ENCODE measurements at regions not wholly inside any gene's neighbourhood (a gene's known extent, or its start where the extent isn't known, plus 50 kb on each side); places are given as distances from the start of the nearest gene placed in this dataset.

DNA sequence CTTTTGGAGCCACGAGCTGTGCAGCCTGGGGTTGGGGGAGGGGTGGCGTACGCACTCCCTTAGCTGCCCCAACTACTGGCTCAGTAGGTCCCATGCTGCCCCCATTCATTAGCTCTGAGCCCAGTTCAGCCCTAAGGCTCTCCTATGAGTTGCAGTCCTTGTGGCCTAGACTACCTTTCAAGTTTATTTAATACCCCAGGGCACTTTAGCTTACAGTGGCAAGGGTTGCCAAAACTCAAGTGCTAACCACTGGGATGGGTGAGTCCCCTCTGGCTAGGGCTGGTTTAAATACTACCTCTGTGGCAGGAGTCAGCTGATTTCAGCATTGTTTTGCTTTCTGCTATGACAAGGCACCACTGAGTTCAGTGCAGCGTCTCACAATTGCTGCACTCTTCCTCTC is 118.2 kb downstream of the ODF2L start:
- Histone ChIP-seq H3K4me1 (ENCODE audit: control insufficient read depth in 2 of 3, insufficient read depth in 2 of 3, low read depth in 1 of 3, low read length in 3 of 3) (no peaks in the 10 kb centered on the region), H3K4me3 (ENCODE audit: low read length in 3 of 3) (no peak overlapping the region), H3K9ac (ENCODE audit: low read length in 3 of 3) (no peak overlapping the region), H3K27ac (ENCODE audit: low read depth in 2 of 2, low read length in 2 of 2) (no peak overlapping the region), H3K36me3 (ENCODE audit: control insufficient read depth in 2 of 3, insufficient read depth in 3 of 3, low read length in 3 of 3) (no peaks in the 10 kb centered on the region), H3K9me3 (ENCODE audit: control insufficient read depth in 2 of 3, insufficient read depth in 1 of 3, low read length in 3 of 3) (no peaks in the 10 kb centered on the region), H3K27me3 (ENCODE audit: control insufficient read depth, insufficient read depth, low read length) (no peaks in the 10 kb centered on the region)
- FAIRE-seq (no peak), DNase-seq (no peak)
- intact Hi-C loops (cut with DNase I) = no loop called here
- TF ChIP-seq, protein P1, sequence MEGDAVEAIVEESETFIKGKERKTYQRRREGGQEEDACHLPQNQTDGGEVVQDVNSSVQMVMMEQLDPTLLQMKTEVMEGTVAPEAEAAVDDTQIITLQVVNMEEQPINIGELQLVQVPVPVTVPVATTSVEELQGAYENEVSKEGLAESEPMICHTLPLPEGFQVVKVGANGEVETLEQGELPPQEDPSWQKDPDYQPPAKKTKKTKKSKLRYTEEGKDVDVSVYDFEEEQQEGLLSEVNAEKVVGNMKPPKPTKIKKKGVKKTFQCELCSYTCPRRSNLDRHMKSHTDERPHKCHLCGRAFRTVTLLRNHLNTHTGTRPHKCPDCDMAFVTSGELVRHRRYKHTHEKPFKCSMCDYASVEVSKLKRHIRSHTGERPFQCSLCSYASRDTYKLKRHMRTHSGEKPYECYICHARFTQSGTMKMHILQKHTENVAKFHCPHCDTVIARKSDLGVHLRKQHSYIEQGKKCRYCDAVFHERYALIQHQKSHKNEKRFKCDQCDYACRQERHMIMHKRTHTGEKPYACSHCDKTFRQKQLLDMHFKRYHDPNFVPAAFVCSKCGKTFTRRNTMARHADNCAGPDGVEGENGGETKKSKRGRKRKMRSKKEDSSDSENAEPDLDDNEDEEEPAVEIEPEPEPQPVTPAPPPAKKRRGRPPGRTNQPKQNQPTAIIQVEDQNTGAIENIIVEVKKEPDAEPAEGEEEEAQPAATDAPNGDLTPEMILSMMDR (IDR thresholded peaks at IDR 0.05; ENCODE audit: borderline replicate concordance, extremely low read depth, insufficient read depth) = no peak

DNA sequence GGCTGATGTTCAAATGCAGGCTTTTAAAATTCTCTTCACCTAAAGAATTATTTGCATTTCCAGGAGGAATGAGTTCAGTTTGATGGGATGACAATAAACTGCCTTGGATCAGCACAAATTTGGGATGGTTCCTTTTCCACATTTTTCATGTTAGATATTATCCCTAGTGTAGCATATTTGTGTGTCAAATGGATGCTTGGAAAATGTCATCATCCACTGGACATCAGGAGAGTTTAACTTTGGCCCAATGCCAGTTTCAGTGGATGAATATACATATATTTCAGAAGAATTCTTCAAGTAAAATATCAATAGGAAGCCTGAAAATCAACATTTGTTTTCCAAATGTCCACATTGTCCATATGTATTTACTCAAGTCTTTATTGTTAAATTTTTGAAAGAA is 116.5 kb upstream of the COL24A1 start:
- intact Hi-C loops (cut with DNase I) = no loop called here
- Histone ChIP-seq H3K9ac (ENCODE audit: low read length in 3 of 3) (no peak overlapping the region), H3K9me3 (ENCODE audit: control insufficient read depth in 2 of 3, insufficient read depth in 1 of 3, low read length in 3 of 3) (no peaks in the 10 kb centered on the region), H3K27ac (ENCODE audit: low read depth in 2 of 2, low read length in 2 of 2) (no peak overlapping the region), H3K4me1 (ENCODE audit: control insufficient read depth in 2 of 3, insufficient read depth in 2 of 3, low read depth in 1 of 3, low read length in 3 of 3) (no peaks in the 10 kb centered on the region), H3K27me3 (ENCODE audit: control insufficient read depth, insufficient read depth, low read length) (no peaks in the 10 kb centered on the region), H3K36me3 (ENCODE audit: control insufficient read depth in 2 of 3, insufficient read depth in 3 of 3, low read length in 3 of 3) (no peaks in the 10 kb centered on the region), H3K4me3 (ENCODE audit: low read length in 3 of 3) (no peak overlapping the region)
- FAIRE-seq = no peak
- DNase-seq = no peak
- TF ChIP-seq, protein P1 (IDR thresholded peaks at IDR 0.05; ENCODE audit: borderline replicate concordance, extremely low read depth, insufficient read depth) = no peak

DNA sequence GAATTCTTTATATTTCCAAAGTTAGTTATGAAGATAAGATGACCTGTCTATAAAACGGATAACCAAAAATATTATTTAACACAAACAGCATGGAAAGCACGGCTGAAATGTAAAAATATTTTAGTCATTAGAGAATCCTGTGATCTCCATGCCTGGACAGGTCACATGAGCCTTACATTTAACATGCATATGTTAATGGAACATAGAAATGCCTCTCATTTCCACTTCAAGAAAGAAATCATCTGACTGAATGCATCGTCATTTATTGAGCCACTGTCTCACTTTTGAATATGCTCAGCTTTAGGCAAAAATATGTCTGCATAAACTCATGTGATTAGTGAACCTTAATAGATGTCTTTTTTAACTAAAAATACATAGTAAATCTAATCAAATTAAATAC is 115.5 kb upstream of the COL24A1 start:
- no peak overlapping the region for H3K9ac ChIP-seq (ENCODE audit: low read length in 3 of 3)
- H3K27ac ChIP-seq (ENCODE audit: low read depth in 2 of 2, low read length in 2 of 2) = no peak overlapping the region
- H3K36me3 ChIP-seq (ENCODE audit: control insufficient read depth in 2 of 3, insufficient read depth in 3 of 3, low read length in 3 of 3) = no peaks in the 10 kb centered on the region
- FAIRE-seq (no peak), DNase-seq (no peak)
- TF ChIP-seq, protein P1 (IDR thresholded peaks at IDR 0.05; ENCODE audit: borderline replicate concordance, extremely low read depth, insufficient read depth) = no peak
- H3K9me3 ChIP-seq (ENCODE audit: control insufficient read depth in 2 of 3, insufficient read depth in 1 of 3, low read length in 3 of 3) = no peaks in the 10 kb centered on the region
- H3K4me3 ChIP-seq (ENCODE audit: low read length in 3 of 3) = no peak overlapping the region
- no peaks in the 10 kb centered on the region for H3K4me1 ChIP-seq (ENCODE audit: control insufficient read depth in 2 of 3, insufficient read depth in 2 of 3, low read depth in 1 of 3, low read length in 3 of 3)
- H3K27me3 ChIP-seq (ENCODE audit: control insufficient read depth, insufficient read depth, low read length) = no peaks in the 10 kb centered on the region
- intact Hi-C loops (cut with DNase I) = no loop called here

DNA sequence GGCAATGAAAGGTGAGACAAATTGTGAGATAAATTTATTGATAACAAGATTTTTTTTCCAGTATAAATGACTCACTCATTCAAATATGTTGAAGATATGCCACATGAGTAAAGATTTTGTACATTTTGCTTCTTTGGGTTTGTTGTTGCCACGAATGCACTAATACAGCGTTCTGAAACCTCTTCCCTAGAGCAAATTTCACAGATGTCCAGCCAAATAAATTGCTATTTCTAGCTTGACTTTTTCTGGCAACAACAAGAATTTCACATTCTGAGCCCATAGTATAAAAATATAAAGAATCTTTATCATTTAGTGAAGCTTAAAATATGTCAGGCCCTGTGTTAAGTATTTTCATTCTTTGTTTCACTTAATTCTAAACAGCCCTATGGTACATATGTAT is 114.5 kb upstream of the COL24A1 start:
- intact Hi-C loops (cut with DNase I) = no loop called here
- Histone ChIP-seq H3K4me3 (ENCODE audit: low read length in 3 of 3) (no peak overlapping the region), H3K27me3 (ENCODE audit: control insufficient read depth, insufficient read depth, low read length) (no peaks in the 10 kb centered on the region), H3K4me1 (ENCODE audit: control insufficient read depth in 2 of 3, insufficient read depth in 2 of 3, low read depth in 1 of 3, low read length in 3 of 3) (no peaks in the 10 kb centered on the region), H3K36me3 (ENCODE audit: control insufficient read depth in 2 of 3, insufficient read depth in 3 of 3, low read length in 3 of 3) (no peaks in the 10 kb centered on the region), H3K9me3 (ENCODE audit: control insufficient read depth in 2 of 3, insufficient read depth in 1 of 3, low read length in 3 of 3) (no peaks in the 10 kb centered on the region), H3K9ac (ENCODE audit: low read length in 3 of 3) (no peak overlapping the region), H3K27ac (ENCODE audit: low read depth in 2 of 2, low read length in 2 of 2) (no peak overlapping the region)
- FAIRE-seq (no peak), DNase-seq (no peak)
- TF ChIP-seq, protein P1 (IDR thresholded peaks at IDR 0.05; ENCODE audit: borderline replicate concordance, extremely low read depth, insufficient read depth) = no peak

All from kidney (tissue), 13 donors.